Smooth muscle cell (in vitro differentiated cells): ENCODE measurements at regions not wholly inside any gene's neighbourhood (a gene's known extent, or its start where the extent isn't known, plus 50 kb on each side); places are given as distances from the start of the nearest gene placed in this dataset.
"Not testable (repeated sequence)": the region's sequence is repeated elsewhere in the genome, so short reads cannot be mapped to it uniquely, and the experiment has no call there.

Source experiments
- DNase-seq: peaks from one replicate; lab custom pipeline; 2025; ENCODE audit not compliant: unreplicated experiment; lab: John Stamatoyannopoulos, UW
- H2AFZ ChIP-seq: fragments of 200-600 bp; sonication (generic); 2 replicates; pipeline ENCODE4 v1.6.0; 2016; ENCODE audit warnings: antibody characterized with exemption, low read depth, mild to moderate bottlenecking
- H3F3A ChIP-seq: fragments of 200-600 bp; sonication (generic); 2 replicates; pipeline ENCODE4 v1.6.0; 2017; ENCODE audit warnings: antibody characterized with exemption, low read depth
- H3K27ac ChIP-seq: fragments of 200-600 bp; sonication (generic); 2 replicates; pipeline ENCODE4 v1.5.1; 2016; ENCODE audit warnings: low read depth, mild to moderate bottlenecking
- H3K27me3 ChIP-seq: fragments of 200-600 bp; sonication (generic); 2 replicates; pipeline ENCODE4 v1.6.1; 2016; ENCODE audit warnings: low read depth, mild to moderate bottlenecking
- H3K36me3 ChIP-seq: fragments of 200-600 bp; sonication (generic); 2 replicates; pipeline ENCODE4 v1.5.1; 2016; ENCODE audit warnings: low read depth
- H3K4me1 ChIP-seq: fragments of 200-600 bp; sonication (generic); 2 replicates; pipeline ENCODE4 v1.5.1; 2016; ENCODE audit warnings: low read depth
- H3K4me2 ChIP-seq: fragments of 200-600 bp; sonication (generic); 2 replicates; pipeline ENCODE4 v1.6.0; 2016; ENCODE audit warnings: mild to moderate bottlenecking
- H3K4me3 ChIP-seq: fragments of 200-600 bp; sonication (generic); 2 replicates; pipeline ENCODE4 v1.5.1; 2016; ENCODE audit warnings: mild to moderate bottlenecking
- H3K79me2 ChIP-seq: fragments of 200-600 bp; sonication (generic); 2 replicates; pipeline ENCODE4 v1.6.0; 2016; ENCODE audit warnings: low read depth, mild to moderate bottlenecking
- H3K9ac ChIP-seq: fragments of 200-600 bp; sonication (generic); 2 replicates; pipeline ENCODE4 v1.6.0; 2016; ENCODE audit warnings: low read depth
- H3K9me3 ChIP-seq: fragments of 200-600 bp; sonication (generic); replicated peaks from 2 replicates; pipeline ENCODE4 v1.5.1; 2016; ENCODE audit warnings: low read depth
- H4K20me1 ChIP-seq: fragments of 200-600 bp; sonication (generic); 2 replicates; pipeline ENCODE4 v1.6.0; 2016; ENCODE audit warnings: low read depth
- WGBS: methylation state at CpG from one replicate; pipeline ENCODE4 v1.1.7; 2016; ENCODE audit warnings: low lambda C conversion rate; 5-methylcytosine and 5-hydroxymethylcytosine counted together
- TF ChIP-seq, protein P1 (sequence below): fragments of 200-600 bp; sonication (generic); IDR thresholded peaks from 2 replicates; pipeline ENCODE4 v1.5.1; 2017; ENCODE audit warnings: borderline replicate concordance, mild to moderate bottlenecking, antibody characterized with exemption; ENCODE audit not compliant: insufficient read depth, poor library complexity, severe bottlenecking

DNA sequence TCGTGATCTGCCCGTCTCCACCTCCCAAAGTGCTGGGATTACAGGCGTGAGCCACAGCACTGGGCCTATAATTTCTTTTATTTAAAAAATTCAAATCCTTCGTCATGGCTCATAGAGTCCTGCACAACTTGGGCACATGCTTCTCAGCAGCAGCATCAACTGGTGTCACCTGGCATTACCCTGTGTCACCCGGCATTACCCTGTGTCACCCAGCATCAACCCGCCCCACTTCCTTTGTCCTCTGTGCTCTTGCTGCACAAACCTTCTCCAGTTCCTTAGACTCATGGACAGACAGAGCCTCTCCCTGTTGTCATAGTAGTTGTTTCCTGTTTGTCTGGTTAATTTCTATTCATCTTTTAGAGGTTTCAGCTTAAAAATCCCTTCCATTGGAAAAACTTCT is 121.2 kb upstream of the SERBP1 start:
- Histone ChIP-seq H4K20me1 (no peaks in the 10 kb centered on the region), H3K79me2 (no peaks in the 10 kb centered on the region), H3K4me3 (no peak overlapping the region), H2AFZ (no peak overlapping the region), H3K4me2 (no peak overlapping the region), H3F3A (no peaks in the 10 kb centered on the region), H3K27me3 (no peaks in the 10 kb centered on the region), H3K9ac (no peak overlapping the region), H3K9me3 (no peaks in the 10 kb centered on the region), H3K36me3 (no peaks in the 10 kb centered on the region), H3K4me1 (no peaks in the 10 kb centered on the region), H3K27ac (no peak overlapping the region)
- TF ChIP-seq, protein P1, sequence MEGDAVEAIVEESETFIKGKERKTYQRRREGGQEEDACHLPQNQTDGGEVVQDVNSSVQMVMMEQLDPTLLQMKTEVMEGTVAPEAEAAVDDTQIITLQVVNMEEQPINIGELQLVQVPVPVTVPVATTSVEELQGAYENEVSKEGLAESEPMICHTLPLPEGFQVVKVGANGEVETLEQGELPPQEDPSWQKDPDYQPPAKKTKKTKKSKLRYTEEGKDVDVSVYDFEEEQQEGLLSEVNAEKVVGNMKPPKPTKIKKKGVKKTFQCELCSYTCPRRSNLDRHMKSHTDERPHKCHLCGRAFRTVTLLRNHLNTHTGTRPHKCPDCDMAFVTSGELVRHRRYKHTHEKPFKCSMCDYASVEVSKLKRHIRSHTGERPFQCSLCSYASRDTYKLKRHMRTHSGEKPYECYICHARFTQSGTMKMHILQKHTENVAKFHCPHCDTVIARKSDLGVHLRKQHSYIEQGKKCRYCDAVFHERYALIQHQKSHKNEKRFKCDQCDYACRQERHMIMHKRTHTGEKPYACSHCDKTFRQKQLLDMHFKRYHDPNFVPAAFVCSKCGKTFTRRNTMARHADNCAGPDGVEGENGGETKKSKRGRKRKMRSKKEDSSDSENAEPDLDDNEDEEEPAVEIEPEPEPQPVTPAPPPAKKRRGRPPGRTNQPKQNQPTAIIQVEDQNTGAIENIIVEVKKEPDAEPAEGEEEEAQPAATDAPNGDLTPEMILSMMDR, result no peak
- 95% methylated on average over 6 of the region's 6 CpGs for WGBS
- no peak for DNase-seq

DNA sequence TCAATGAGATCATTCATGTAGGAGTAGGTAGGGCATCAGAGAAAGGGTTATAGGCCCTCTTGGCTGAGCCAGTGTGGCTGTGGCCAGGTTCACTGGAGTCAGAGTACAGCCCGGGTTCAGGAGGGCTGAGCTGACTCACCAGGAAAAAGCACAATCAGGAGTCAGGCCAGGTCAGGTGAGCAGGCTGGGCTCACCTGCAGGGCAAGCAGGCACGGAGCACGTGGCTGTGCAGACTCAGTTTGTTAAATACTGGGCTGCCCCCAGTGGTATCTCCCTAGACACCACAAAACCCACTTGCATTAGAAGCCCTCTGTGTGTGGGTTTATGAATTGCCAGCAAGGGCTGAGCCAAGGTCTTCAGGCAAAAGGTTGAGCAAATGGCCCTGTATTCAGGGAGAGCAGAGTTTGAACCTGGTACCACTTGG is 122.1 kb upstream of the SERBP1 start:
- H4K20me1 ChIP-seq, result no peaks in the 10 kb centered on the region
- H3K79me2 ChIP-seq, result no peaks in the 10 kb centered on the region
- no peak overlapping the region for H3K9ac ChIP-seq
- H3K4me3 ChIP-seq, result no peak overlapping the region
- TF ChIP-seq, protein P1, result no peak
- H3K4me1 ChIP-seq, result no peaks in the 10 kb centered on the region
- H3K27me3 ChIP-seq, result no peaks in the 10 kb centered on the region
- no peaks in the 10 kb centered on the region for H3K9me3 ChIP-seq
- H3K4me2 ChIP-seq, result no peak overlapping the region
- no peaks in the 10 kb centered on the region for H3K36me3 ChIP-seq
- no peak overlapping the region for H3K27ac ChIP-seq
- no peaks in the 10 kb centered on the region for H3F3A ChIP-seq
- no peak overlapping the region for H2AFZ ChIP-seq
- no peak for DNase-seq
- WGBS, result 44% methylated on average over 3 of the region's 3 CpGs

DNA sequence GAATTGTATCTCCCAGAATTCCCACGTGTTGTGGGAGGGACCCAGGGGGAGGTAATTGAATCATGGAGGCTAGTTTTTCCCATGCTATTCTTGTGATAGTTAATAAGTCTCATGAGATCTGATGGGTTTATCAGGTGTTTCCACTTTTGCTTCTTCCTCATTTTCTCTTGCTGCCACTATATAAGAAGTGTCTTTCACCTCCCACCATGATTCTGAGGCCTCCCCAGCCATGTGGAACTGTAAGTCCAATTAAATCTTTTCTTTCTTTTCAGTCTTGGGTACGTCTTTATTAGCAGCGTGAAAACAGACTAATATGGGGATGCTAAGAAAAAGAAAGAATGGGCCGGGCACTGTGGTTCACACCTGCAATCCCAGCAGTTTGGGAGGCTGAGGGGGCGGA is 124.0 kb upstream of the SERBP1 start:
- H3K4me1 ChIP-seq, H4K20me1 ChIP-seq, H2AFZ ChIP-seq, H3F3A ChIP-seq, H3K27me3 ChIP-seq, H3K4me2 ChIP-seq, H3K9ac ChIP-seq, H3K4me3 ChIP-seq, DNase-seq, H3K79me2 ChIP-seq, H3K9me3 ChIP-seq, H3K36me3 ChIP-seq, H3K27ac ChIP-seq: not testable (repeated sequence)
- WGBS, result 95% methylated on average over 5 of the region's 5 CpGs

DNA sequence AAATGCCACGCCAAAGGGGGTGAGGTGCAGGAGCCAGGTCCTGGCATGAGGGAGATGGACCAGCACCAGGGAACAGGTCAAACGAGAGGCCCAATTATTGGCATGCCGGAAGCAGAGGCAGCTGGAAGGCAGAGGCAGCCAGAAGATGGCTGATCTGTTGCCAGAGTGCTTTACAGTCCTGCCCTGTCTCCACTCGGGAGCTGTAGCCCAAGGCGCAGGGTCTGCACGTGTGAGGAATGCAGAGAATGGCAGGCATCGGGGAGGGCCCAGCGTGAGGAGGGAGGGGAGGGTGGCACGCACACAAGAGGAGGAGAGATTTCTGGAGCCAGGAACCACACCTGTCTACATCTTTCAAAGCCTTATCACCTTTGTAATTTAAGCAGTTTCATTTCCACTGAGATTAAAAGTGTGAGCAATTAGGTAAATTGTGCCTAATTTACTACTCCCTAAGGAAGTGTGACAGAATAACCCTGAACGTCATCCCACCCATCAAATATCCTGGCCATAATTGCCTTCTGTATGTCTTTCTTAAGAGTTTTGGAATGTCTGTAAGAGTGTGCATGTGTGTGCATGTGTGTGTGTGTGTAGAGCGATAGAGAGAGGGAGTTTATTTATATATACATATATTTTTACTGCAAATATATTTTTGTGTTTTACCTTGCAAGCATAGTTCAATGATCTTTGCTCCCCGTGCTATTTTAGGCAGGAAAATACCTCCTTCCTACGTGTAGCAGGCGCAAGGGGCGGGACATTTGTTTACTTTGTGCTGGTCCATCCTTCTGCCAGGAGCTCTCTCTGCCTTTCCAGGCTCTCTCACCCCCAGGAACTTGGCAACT is 125.5 kb upstream of the SERBP1 start:
- H3K36me3 ChIP-seq, result no peaks in the 10 kb centered on the region
- H3K27me3 ChIP-seq, result no peaks in the 10 kb centered on the region
- H3K27ac ChIP-seq, result no peak overlapping the region
- no peaks in the 10 kb centered on the region for H3F3A ChIP-seq
- no peaks in the 10 kb centered on the region for H3K79me2 ChIP-seq
- no peaks in the 10 kb centered on the region for H4K20me1 ChIP-seq
- no peak overlapping the region for H2AFZ ChIP-seq
- H3K9ac ChIP-seq, result no peak overlapping the region
- TF ChIP-seq, protein P1, result no peak
- H3K4me2 ChIP-seq, result no peak overlapping the region
- no peaks in the 10 kb centered on the region for H3K9me3 ChIP-seq
- no peak overlapping the region for H3K4me3 ChIP-seq
- no peaks in the 10 kb centered on the region for H3K4me1 ChIP-seq
- 55% methylated on average over 14 of the region's 15 CpGs for WGBS
- DNase-seq, result no peak
